Uterus (tissue), 3 donors: ENCODE measurements at regions not wholly inside any gene's neighbourhood (a gene's known extent, or its start where the extent isn't known, plus 50 kb on each side); places are given as distances from the start of the nearest gene placed in this dataset.

Experiments used
- DNase-seq, 2 donors: peaks; one replicate each; pipeline ENCODE4 v3.0.0-alpha.2; 2019 to 2020
- H3K27ac ChIP-seq, 2 donors: fragments of 200-600 bp; sonication (generic); 1 replicate in 1 of 2; 2 replicates in 1 of 2; pipeline ENCODE4 v1.5.1; 2016 to 2018
- H3K27me3 ChIP-seq, 2 donors: fragments of 200-600 bp; sonication (generic); one replicate each; pipeline ENCODE4 v1.5.1; 2018 to 2019; ENCODE audit warnings: control low read depth in 1 of 2
- H3K36me3 ChIP-seq, 2 donors: fragments of 200-600 bp; sonication (generic); one replicate each; pipeline ENCODE4 v1.5.1; 2019; ENCODE audit warnings: control low read depth in 1 of 2
- H3K4me1 ChIP-seq, 2 donors: fragments of 200-600 bp; sonication (generic); one replicate each; pipeline ENCODE4 v1.5.1; 2018 to 2019; ENCODE audit warnings: control low read depth in 1 of 2
- H3K4me3 ChIP-seq, 2 donors: fragments of 200-600 bp; sonication (generic); 1 replicate in 1 of 2; 2 replicates in 1 of 2; pipeline ENCODE4 v1.5.1; 2018 to 2019; ENCODE audit warnings: mild to moderate bottlenecking in 1 of 2
- H3K9me3 ChIP-seq, 2 donors: fragments of 200-600 bp; sonication (generic); one replicate each; pipeline ENCODE4 v1.5.1; 2019; ENCODE audit warnings: control low read depth in 1 of 2
- CTCF ChIP-seq, 4 experiments: fragments of 200-600 bp in 2 of 4; fragments of 450-650 bp in 2 of 4; sonication (generic) in 2 of 4; IDR thresholded peaks; one replicate each; pipeline ENCODE4 v1.5.1; 2016 to 2019; ENCODE audit warnings: antibody characterized with exemption in 4 of 4, mild to moderate bottlenecking in 2 of 4, moderate library complexity in 1 of 4
- POLR2A ChIP-seq, 2 donors: fragments of 450-650 bp; IDR thresholded peaks; one replicate each; pipeline ENCODE4 v1.6.1; 2016; ENCODE audit warnings: antibody characterized with exemption in 2 of 2, mild to moderate bottlenecking in 1 of 2, moderate library complexity in 1 of 2
- intact Hi-C: fragments of 100-400 bp; cut with DNase I; formaldehyde crosslinking; loops from one replicate; pipeline ENCODE4 v1.15.1; 2023; ENCODE audit warnings: low total_unique reads
- donor health status: DM: yes; HTN: yes; CAD: no.

- Histone ChIP-seq H3K27me3 (no peaks in the 10 kb centered on the region), H3K27ac (no peak overlapping the region), H3K4me3 (no peak overlapping the region), H3K4me1 (no peaks in the 10 kb centered on the region), H3K9me3 (no peaks in the 10 kb centered on the region), H3K36me3 (no peaks in the 10 kb centered on the region)
- intact Hi-C loops = no loop called here
- no peak for TF ChIP-seq CTCF (IDR thresholded peaks at IDR 0.05)
- TF ChIP-seq POLR2A (IDR thresholded peaks at IDR 0.05) = no peak
- DNase-seq = no peak
These were observed 855.9 kb upstream of the KLHL1 start for GRCh38 chr13:70964124-70964523.

GRCh38 chr13:70960841-70961443, 852.7 kb upstream of the KLHL1 start:
- intact Hi-C loops = no loop called here
- Histone ChIP-seq H3K4me1 (no peaks in the 10 kb centered on the region), H3K4me3 (no peak overlapping the region), H3K27me3 (no peaks in the 10 kb centered on the region), H3K9me3 (no peaks in the 10 kb centered on the region), H3K36me3 (no peaks in the 10 kb centered on the region), H3K27ac (no peak overlapping the region)
- no peak for DNase-seq
- TF ChIP-seq POLR2A (IDR thresholded peaks at IDR 0.05) (no peak), CTCF (IDR thresholded peaks at IDR 0.05) (peak in 2 of 4 experiments; percentile 21 to 24)

DNA sequence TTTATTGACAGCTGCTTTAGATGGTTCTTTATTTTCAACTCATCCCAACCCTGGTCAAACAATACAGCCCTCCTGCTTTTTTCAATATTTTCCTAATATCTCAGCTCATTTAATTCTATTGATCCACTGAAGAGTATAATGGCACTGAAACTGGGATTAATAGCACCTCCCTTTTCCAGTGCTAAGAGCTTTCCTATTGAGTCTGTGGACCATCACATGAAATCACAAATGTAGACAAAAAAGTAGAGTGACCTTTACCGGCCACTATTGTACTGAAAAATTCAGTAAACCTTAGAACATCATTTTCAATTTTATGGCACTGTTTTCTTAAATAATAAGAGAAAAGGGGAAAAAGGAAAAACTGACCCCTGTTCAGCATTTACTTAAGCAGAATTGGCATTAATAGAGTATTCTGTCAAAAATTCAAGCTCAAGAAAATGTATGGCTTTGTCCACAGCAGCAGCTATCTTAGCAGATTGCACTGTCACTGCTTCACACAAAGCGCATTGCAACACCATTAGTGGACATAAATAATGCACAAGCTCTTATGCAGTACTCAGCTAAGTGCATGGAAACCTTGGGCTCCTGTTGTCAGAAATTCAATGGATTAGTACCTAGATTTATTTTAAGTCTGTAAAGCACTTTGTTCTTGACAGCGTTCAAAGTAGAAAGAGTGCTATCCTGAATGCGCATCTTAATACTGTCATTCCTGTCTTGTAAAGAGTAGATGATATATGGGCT, 851.0 kb upstream of the KLHL1 start:
- intact Hi-C loops = no loop called here
- H3K4me3 ChIP-seq = no peak overlapping the region
- no peaks in the 10 kb centered on the region for H3K27me3 ChIP-seq
- no peaks in the 10 kb centered on the region for H3K4me1 ChIP-seq
- H3K27ac ChIP-seq = no peak overlapping the region
- no peak for DNase-seq
- H3K36me3 ChIP-seq = no peaks in the 10 kb centered on the region
- no peaks in the 10 kb centered on the region for H3K9me3 ChIP-seq
- TF ChIP-seq POLR2A (IDR thresholded peaks at IDR 0.05) (no peak), CTCF (IDR thresholded peaks at IDR 0.05) (no peak)

DNA sequence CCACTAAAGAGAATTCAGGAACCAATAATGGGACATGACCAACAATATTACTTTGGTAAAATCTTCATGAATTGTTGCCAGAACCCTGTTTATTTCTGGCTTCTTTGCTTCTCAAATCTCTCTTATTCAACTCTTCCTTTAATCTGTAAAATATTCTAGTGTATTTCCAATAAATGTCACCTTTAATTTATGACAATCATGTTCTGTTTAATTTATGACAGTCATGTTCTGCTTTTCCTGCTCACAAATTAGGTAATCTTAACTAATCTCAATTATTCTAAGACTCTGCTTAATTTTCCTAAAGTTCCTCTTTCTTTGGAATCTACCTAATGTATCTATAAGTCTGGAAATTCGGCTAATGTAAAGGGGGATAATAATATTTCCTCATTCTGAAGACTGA, 847.6 kb upstream of the KLHL1 start:
- Histone ChIP-seq H3K27ac (no peak overlapping the region), H3K36me3 (no peaks in the 10 kb centered on the region), H3K27me3 (no peaks in the 10 kb centered on the region), H3K9me3 (no peaks in the 10 kb centered on the region), H3K4me3 (no peak overlapping the region), H3K4me1 (no peaks in the 10 kb centered on the region)
- no peak for DNase-seq
- TF ChIP-seq POLR2A (IDR thresholded peaks at IDR 0.05) (no peak), CTCF (IDR thresholded peaks at IDR 0.05) (no peak)
- intact Hi-C loops = no loop called here

DNA sequence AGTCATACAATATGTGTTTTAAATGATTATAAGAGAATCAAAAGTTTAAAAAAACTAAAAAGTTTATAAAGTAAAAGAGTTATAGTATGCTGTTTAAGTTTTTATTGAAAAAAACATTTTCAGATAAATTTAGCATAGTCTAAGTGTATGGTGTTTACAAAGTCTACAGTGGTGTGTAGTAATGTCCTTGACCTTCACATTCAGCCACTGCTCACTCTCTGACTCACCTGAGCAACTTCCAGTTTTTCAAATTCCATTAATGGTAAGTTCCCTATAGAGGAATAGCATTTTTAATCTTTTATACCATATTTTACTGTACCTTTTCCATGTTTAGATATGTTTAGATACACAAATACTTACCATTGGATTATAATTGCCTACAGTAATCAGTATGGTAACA, 842.4 kb upstream of the KLHL1 start:
- Histone ChIP-seq H3K27ac (no peak overlapping the region), H3K9me3 (no peaks in the 10 kb centered on the region), H3K36me3 (no peaks in the 10 kb centered on the region), H3K27me3 (no peaks in the 10 kb centered on the region), H3K4me3 (no peak overlapping the region), H3K4me1 (no peaks in the 10 kb centered on the region)
- no peak for TF ChIP-seq POLR2A (IDR thresholded peaks at IDR 0.05)
- no peak for TF ChIP-seq CTCF (IDR thresholded peaks at IDR 0.05)
- intact Hi-C loops = no loop called here
- no peak for DNase-seq
